WERI-Rb-1 (cell line): ENCODE measurements at regions not wholly inside any gene's neighbourhood (a gene's known extent, or its start where the extent isn't known, plus 50 kb on each side); places are given as distances from the start of the nearest gene placed in this dataset.

ENCODE experiments used
- DNase-seq: peaks from one replicate; pipeline ENCODE4 v3.0.0-alpha.2; 2020
- H3K27ac ChIP-seq: fragments of 250-450 bp; sonication (Bioruptor Pico); 2 replicates; pipeline ENCODE4 v1.5.1; 2020; ENCODE audit warnings: mild to moderate bottlenecking, moderate library complexity
- H3K27me3 ChIP-seq: fragments of 250-450 bp; sonication (Bioruptor Pico); 2 replicates; pipeline ENCODE4 v1.5.1; 2021; ENCODE audit warnings: mild to moderate bottlenecking, low read depth, moderate library complexity; ENCODE audit not compliant: insufficient read depth, severe bottlenecking
- H3K36me3 ChIP-seq: fragments of 250-450 bp; sonication (Bioruptor Pico); 2 replicates; pipeline ENCODE4 v1.5.1; 2020; ENCODE audit warnings: mild to moderate bottlenecking, moderate library complexity
- H3K4me3 ChIP-seq: 2 replicates; pipeline ENCODE4 v1.5.1; 2011; ENCODE audit warnings: low read depth, mild to moderate bottlenecking, control low read depth, low read length
- H3K9me3 ChIP-seq: fragments of 250-450 bp; sonication (Bioruptor Pico); 2 replicates; pipeline ENCODE4 v1.5.1; 2021; ENCODE audit warnings: mild to moderate bottlenecking, moderate library complexity; ENCODE audit not compliant: severe bottlenecking
- TF ChIP-seq, protein P1 (sequence below): IDR thresholded peaks from 2 replicates; pipeline ENCODE4 v1.5.1; 2011; ENCODE audit warnings: low read depth, mild to moderate bottlenecking, control low read depth, inconsistent platforms, low read length

- no peaks in the 10 kb centered on the region for H3K27me3 ChIP-seq
- H3K27ac ChIP-seq = no peak overlapping the region
- DNase-seq = no peak
- TF ChIP-seq, protein P1, sequence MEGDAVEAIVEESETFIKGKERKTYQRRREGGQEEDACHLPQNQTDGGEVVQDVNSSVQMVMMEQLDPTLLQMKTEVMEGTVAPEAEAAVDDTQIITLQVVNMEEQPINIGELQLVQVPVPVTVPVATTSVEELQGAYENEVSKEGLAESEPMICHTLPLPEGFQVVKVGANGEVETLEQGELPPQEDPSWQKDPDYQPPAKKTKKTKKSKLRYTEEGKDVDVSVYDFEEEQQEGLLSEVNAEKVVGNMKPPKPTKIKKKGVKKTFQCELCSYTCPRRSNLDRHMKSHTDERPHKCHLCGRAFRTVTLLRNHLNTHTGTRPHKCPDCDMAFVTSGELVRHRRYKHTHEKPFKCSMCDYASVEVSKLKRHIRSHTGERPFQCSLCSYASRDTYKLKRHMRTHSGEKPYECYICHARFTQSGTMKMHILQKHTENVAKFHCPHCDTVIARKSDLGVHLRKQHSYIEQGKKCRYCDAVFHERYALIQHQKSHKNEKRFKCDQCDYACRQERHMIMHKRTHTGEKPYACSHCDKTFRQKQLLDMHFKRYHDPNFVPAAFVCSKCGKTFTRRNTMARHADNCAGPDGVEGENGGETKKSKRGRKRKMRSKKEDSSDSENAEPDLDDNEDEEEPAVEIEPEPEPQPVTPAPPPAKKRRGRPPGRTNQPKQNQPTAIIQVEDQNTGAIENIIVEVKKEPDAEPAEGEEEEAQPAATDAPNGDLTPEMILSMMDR = no peak
- no peaks in the 10 kb centered on the region for H3K9me3 ChIP-seq
- H3K4me3 ChIP-seq = no peak overlapping the region
- H3K36me3 ChIP-seq = no peaks in the 10 kb centered on the region
Observed at GRCh38 chr1:116185161-116185701, 74.0 kb downstream of the MAB21L3 start.

DNA sequence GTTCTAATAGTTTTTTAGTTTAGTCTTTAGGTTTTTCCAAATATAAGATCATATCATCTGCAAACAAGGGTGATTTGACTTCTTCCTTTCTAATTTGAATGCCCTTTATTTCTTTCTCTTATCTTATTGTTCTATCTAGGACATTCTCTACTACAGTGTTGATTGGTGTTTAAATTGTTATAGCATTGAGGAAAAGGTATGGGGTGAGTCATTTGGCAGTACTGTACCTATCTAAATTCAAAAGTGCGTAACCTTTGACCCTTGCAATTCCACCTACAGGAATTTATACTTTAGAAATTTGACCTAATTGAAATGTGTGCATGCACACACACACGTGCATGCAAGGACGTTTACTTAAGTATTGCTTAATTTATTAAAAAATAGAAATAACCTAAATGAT lies 78.3 kb downstream of the MAB21L3 start:
- Histone ChIP-seq H3K36me3 (no peaks in the 10 kb centered on the region), H3K9me3 (peaks cover 2% of the 10 kb centered on the region)

GRCh38 chr1:116191294-116191693 lies 80.1 kb downstream of the MAB21L3 start:
- no peaks in the 10 kb centered on the region for H3K27me3 ChIP-seq
- H3K36me3 ChIP-seq = no peaks in the 10 kb centered on the region
- H3K4me3 ChIP-seq = no peak overlapping the region
- TF ChIP-seq, protein P1 = no peak
- no peak overlapping the region for H3K27ac ChIP-seq
- peaks cover 2% of the 10 kb centered on the region for H3K9me3 ChIP-seq
- no peak for DNase-seq

More for the DNA sequence above, 78.3 kb downstream of the MAB21L3 start:
- H3K4me3 ChIP-seq = no peak overlapping the region
- no peak for DNase-seq
- TF ChIP-seq, protein P1 = no peak
- no peaks in the 10 kb centered on the region for H3K27me3 ChIP-seq
- H3K27ac ChIP-seq = no peak overlapping the region

DNA sequence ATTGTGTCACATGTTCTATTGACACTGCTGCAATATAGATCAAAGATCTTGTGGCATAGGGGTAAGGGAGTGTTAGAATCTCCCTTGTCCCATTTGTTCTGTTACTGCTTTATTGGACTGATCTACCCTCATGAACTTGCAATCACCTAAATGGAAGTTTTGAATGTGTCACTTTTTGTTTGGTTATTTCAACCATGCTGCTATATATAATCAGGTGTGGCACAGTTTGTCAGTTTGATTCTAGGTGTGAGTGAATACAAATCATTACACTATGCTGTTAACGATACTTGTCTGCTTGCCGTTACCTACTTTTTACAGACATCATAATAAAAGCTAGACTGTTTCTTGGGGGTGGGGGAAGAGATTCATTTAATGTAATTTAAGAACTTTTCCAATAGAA lies 82.6 kb downstream of the MAB21L3 start:
- TF ChIP-seq, protein P1 = no peak
- no peaks in the 10 kb centered on the region for H3K27me3 ChIP-seq
- H3K4me3 ChIP-seq = no peak overlapping the region

GRCh38 chr1:116194568-116194967 lies 83.4 kb downstream of the MAB21L3 start:
- no peak for DNase-seq
- H3K9me3 ChIP-seq = peaks cover 2% of the 10 kb centered on the region
- no peak overlapping the region for H3K27ac ChIP-seq
- TF ChIP-seq, protein P1 = no peak
- no peaks in the 10 kb centered on the region for H3K27me3 ChIP-seq
- no peaks in the 10 kb centered on the region for H3K36me3 ChIP-seq
- H3K4me3 ChIP-seq = no peak overlapping the region

More for the DNA sequence above, 82.6 kb downstream of the MAB21L3 start:
- peaks cover 2% of the 10 kb centered on the region for H3K9me3 ChIP-seq
- H3K36me3 ChIP-seq = no peaks in the 10 kb centered on the region
- DNase-seq = no peak
- H3K27ac ChIP-seq = no peak overlapping the region
